M059J (cell line): ENCODE measurements at regions not wholly inside any gene's neighbourhood (a gene's known extent, or its start where the extent isn't known, plus 50 kb on each side); places are given as distances from the start of the nearest gene placed in this dataset.

Experiments
- DNase-seq: peaks from one replicate; pipeline ENCODE4 v3.0.0-alpha.2; 2012; ENCODE audit warnings: low read depth

DNA sequence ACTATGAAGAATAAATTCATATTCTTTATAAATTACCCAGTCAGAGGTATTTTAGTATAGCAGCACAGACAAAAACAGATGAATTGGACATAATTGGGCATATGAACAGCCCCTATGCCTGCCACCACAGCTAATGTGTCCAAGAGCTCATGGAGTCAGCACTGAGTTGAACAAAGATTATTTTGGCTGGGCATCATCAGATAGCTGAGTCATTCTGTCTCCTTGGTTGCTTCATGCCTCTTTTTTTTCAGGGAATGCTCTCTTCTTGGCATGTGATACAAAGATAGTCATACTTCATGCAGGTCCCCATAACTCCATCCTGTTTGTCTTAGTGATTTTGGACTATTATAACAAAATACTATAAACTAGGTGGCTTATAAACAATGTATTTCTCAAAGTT is 275.6 kb downstream of the TENT5A start:
- DNase-seq = peak; percentile 64

DNA sequence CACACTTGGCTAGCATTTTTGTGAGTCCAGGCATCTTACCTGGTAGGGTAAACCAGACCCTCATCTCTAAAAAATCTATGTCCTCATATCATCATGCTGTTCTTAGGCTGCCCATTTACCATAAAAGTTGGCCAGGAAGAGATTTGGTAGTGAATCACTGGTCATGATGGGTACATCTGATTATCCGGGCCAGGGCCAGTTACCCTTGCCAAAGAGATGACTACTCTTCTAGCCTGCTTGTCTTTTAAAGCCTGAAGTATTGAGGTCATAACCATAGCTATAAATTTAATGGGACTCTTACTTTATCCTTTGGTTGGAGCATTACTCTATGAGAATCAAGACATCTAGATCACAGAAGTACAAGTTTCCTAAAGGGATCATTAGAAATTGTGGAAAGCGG is 276.8 kb downstream of the TENT5A start:
- DNase-seq = peak; percentile 45

DNA sequence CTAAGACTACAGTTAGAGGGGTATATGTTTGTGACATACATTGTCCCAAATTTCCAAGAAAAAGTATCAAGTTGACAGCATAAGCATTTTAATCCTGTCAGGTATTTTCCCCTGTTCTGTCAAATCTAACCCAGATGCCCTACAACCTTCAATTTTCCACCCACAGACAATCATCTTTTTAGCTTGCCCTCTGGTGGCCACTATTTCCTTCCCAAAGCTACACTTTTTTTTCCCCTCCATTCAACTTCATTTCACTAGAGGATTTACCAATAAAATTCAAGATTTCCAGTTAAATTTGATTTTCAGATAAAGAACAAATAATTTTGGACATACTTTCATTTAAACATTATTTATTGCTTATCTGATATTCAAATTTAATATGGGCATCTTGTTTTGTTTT is 286.6 kb downstream of the TENT5A start:
- DNase-seq = peak; percentile 44

DNA sequence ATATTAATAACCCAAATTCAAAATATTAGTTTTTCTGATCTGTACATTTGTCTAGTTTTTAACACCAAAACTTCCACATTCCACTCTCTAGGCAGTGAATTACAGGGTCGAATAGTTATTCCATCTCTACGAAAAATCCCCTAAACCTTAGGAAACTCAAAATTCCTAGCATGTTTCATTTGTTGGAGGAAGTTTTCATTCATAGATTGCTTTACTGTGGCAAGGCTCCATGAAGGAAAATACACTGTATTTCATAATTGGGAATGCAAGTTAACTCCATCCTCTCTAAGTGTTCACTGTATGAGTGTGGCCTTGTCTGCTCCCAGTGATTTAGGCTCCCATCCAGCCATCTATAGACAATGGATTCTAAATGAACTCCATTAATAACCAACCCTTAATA is 296.1 kb downstream of the TENT5A start:
- DNase-seq = no peak

DNA sequence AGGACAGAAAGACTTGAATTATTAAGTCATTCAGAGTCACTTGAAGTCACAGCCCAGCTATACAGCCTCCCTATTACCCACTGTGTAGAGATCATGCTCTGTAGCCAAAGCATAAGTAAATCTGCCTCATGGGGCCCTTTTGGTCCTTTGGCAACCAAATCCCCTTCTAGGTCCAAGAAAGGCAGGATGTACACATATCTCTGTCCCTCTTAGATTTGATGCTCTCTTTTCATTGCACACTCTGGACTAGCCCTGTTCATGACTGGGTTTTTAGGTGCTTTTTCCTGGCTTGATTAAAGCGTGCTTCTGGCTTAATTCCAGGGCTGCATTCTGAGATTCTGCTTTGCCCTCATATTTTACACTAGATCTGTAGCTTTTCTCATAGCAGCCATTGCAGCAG is 296.8 kb downstream of the TENT5A start:
- DNase-seq = no peak

DNA sequence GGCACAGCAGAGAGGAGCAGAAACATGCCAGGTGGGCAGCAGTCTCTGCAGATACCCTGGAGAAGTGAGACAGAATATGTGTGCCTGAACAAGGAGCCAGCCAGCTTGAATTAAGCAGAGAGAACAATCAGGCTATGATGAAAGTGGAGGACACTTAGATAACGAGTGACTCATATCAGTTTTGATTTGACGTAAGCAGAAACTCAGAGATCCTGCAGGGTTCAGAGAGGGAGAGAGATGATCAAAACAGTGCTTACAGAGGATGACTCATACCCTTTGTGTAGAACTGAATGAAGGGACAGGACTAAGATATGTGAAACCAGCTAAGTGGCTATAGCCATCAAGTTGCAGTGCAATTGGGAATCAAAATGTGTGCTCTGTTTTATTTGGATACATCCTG is 300.7 kb downstream of the TENT5A start:
- DNase-seq = peak; percentile 98

DNA sequence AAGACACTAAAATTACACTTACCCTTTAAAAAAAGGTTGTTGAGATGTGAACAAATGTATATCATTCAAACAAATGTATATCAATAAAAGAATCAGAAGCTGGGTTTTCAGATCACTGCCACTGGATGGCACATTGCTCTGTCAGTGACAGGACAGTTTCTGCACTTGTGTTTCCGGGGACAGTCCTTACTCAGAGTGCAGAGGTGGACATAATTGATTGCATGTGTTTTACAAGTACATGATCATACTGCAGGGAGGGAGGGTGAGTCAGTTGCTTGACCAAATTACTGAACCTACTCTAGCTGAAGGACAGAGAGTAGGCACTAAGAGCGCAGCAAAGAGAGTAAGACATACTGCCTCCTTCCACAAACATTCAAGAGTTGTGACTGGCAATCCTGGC is 302.3 kb downstream of the TENT5A start:
- peak; percentile 65 for DNase-seq

DNA sequence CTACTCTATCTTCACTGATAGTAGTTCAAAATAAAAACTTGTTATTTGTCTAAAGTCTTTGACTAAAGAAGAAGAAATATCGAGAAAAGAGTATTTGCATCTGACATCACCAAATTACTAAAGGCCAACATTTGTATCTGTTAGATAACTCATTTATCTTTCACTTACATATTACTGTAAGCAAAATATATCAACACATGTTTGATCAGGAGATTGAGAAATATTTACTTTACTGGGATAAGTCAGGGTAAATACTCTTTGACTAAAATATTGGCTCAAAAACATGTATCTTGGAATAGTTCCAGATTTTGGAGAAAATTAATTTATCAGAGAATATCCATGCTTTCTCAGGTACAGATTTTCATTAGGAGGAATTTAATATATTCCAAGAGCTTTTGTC is 306.0 kb downstream of the TENT5A start:
- no peak for DNase-seq

DNA sequence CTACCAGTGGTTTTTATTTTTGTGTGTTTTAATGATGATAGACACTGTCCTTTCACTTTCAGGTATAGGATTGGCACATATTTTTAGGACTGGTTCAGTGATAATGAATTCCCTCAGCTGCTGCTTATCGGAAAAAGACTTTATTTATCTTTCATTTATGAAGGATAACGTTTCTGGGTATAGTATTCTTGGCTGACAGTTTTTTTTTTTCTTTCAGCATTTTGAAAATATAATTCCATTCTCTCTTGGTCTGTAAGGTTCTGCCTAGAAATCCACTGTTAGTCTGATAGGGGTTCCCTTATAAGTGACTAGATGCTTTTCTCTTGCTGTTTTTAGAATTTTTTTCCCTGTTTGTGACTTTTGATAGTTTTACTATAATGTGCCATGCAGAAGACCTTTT is 313.1 kb downstream of the TENT5A start:
- DNase-seq = no peak

DNA sequence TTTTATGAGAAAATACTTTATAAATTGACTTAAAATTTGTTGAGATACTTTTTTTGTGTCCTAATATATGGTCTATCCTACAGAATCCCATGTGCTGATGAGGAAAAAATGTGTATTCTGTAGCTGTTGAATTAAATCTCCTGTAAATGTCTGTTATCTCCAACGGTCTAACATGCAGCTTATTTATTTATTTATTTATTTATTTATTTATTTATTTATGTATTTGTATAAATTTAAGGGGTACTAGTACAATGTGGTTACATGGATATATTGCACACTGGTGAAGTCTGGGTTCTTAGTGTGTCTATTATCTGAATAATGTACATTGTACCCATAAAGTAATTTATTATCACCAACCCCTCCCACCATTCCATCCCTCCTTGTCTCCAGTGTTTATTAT is 315.5 kb downstream of the TENT5A start:
- DNase-seq = no peak

DNA sequence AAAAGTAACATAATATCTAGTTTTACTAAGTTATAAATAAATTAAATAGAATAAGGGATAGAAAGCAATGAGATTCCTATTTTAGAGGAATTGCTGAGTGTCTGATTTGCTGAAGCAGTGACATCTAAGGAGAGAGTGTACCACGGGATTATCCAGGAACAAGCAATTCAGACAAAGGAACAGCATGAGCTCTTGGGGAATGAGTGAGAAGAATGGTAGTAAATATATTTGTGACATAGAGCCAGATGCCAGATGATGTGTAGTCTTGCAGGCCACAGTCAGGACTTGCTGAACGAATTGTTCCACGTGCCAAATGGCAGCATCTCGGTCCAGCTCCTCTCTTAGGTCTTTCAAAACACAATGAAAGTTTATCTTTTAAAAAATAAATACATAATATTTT is 339.2 kb downstream of the TENT5A start:
- no peak for DNase-seq

DNA sequence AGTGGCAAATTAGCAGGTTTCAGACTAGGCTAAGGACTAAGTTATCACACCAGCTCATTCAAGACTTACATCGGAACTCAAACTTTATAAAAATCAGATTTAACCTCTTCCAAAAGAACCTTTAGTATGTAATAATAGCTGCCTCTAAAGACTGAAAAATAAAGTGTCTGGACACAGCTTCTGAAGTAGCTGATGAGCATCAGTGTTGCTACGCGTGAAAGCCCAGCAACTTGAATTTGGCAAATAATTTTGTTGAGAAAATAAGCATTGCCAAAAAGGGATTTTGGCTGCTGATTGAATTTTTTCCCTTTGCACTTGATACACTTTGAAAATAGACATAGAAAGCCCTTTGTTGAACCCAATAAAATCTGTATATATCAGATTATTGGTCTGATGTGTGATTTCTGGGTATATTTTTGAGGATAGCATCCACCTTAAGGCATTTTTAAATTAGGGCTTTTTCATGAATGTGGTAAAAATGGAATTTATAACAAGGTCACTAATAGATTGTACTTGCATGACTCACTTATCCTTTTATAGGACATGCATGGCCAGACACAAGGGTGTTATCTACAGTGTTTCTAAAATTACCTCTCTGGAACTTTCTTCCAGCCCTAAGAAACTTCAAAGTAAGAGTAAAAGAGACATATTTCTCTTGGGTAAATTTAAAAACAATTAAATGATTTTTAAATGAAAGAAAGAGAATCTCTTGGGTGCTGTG is 350.4 kb downstream of the TENT5A start:
- peak; percentile 87 for DNase-seq

DNA sequence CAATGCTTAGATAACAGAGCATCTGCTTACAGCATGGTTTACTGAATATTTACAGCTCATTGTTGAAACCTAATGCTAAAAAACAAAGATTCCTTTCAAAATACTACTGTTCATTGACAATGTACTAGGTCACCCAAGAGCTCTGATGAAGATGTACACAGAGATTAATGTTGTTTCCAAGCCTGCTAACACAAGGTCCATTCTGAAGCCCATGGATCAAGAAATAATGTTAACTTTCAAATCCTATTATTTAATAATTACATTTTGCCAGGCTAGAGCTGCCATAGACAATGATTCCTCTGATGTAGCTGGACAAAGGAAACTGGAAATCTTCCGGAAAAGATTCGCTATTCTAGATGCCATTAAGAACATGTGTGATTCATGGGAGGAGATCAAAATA is 355.6 kb downstream of the TENT5A start:
- no peak for DNase-seq

DNA sequence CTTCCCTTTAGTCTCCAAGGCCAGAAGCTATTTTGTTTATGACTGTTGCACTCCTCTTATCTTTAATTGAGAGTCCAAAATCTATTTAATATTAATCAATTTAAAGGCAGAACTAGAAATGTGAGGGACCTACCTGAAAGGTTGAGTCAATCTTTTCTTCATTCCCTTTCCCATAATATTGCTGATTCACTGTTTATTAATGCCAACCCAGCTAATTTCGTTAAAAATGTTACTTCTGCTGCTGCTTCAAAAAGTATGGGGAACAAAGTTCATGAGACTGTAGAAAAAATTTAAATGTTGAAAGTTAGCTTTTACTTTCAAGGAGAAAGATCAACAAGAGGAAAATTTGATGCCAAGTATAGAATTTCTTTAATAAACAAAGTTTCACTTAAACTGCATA is 365.3 kb downstream of the TENT5A start:
- no peak for DNase-seq

DNA sequence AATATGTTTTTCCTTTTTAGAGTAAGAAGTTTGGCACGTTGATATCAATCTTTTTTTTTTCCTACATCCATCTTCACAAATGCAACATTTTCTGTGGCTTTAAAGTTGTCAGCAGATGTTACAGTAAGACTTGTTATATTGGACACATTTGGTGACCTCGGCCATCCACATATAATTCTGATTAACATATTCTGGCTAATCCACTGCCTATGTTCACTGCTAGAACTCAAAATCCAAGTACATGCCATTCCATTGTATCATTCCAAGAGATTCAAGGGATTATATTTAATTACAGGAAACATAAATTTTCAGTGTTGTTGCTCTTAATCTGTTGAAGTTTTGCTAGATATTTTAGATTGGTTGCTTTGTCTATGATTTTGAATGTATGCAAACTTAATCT is 367.6 kb downstream of the TENT5A start:
- peak; percentile 8 for DNase-seq

DNA sequence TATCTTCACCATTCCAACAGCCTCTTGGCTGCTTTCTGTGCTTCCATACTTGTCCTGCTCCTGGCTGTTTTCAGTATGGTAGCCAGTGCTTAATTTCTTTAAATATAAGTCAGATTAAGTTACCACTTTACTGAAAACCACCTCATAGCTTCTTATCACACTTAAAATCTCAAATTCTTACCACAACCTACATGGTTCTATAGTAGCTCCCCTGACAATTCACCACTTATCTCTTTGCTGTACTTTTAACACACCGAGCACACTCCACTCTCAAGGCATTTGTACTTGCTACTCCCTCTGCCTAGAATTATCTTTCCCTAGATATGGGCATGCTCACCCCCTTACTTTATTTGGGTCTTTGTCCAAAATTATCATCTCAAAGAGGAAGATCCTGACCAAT is 369.0 kb downstream of the TENT5A start:
- DNase-seq = no peak

DNA sequence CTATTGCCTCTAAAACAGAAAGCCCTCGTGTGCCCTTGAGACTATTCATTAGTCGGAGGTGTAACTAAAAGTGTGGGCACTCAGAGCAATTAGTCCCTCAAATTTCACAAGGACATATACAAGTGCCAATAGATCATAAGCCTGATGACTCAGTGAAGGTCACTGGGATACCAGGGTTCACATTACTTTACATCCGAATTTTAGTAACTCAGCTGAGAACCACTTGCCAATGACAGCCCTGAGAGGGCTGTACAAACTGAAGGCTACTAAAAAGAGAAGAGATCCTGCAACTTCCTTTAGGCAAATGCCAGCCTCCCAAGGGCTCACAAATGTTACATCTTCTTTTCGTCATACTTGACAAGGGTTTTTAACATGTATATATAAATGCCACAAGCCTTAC is 369.6 kb downstream of the TENT5A start:
- DNase-seq = no peak

DNA sequence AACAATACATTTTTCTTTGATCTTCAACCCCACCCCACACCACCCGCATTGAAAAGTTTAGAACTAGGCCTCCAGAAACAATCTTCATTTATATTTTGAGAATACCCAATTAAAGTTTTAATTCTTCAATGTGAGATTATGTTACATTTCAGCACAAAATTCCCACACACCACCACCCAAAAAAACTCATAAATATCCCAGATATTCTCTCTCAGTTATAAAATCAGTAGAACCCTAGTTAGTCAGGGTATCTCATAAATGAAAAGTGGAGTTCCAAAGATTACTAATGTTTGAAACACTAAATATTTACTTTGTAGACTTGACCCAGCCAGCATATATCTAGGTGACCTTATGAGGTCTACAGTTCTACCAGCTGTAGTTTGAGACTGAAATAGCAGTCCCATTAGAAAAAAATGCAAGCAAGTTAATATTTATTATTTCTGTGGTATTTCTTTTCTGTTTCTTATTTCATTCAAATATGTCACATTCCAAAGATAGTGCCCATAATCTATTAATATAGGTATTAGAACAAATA is 371.0 kb downstream of the TENT5A start:
- no peak for DNase-seq

DNA sequence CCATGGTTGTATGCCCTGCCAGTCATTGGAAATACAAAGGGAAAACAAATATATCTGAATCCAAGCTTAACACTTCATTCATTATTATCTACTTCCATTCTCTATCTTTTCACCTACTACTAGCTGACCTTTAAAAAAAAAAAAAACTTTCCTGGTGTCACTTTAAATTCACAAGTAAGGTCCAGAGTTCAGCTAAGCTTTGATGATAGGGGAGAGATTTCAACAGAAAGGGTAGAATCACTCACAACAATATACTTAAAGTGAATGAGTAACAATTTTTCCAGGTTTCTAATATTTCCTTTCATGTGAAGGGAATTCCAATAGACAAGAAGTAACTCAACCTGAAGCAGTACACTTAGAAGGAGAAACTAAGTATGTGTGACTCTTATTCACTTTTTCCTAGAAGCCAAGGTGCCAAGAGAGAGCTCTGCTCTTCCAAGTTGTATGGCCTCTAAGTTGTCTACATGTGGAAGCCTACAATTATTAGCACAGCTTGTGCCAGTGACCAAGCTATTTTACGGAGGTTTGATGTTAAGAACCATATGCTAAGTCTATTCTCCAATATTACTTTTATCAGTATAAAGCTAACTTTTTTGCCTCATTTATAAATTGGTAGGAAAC is 371.7 kb downstream of the TENT5A start:
- no peak for DNase-seq

DNA sequence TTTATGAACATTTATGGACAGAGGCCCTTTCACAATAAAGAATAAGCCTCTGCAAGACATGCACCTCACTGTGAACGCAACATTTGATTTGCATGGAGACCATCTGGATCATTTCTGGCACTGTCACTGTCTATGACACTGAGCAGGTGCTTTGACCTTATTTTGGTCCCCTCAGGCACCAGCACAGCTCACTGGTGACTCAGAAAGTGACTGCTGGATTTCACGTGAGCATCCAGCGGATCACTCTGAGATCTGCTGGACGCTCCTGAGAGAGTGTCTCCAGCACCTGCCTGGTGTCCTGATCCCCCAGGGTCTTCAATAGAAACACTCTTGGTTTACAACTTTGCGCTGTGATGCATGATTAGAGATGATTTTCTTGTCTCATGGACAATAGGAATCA is 375.7 kb downstream of the TENT5A start:
- no peak for DNase-seq

DNA sequence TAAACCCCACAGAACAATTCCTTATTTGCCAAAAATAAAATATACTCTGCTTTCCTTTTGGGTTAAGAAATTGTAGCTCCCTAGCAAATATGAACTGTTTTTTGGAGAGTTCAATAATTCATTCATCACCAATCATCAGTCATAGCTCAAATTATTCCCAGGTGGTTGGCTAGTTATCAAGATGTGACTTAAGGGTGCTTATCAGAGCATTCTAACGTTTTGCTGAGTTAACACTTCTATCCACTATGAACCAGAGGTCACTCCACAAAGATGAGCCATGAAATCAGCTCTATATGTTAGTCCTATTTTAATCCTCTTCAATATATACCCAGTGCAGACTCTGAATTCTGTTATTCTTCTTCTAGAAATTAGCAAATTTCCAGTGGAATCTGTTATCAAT is 379.1 kb downstream of the TENT5A start:
- no peak for DNase-seq

DNA sequence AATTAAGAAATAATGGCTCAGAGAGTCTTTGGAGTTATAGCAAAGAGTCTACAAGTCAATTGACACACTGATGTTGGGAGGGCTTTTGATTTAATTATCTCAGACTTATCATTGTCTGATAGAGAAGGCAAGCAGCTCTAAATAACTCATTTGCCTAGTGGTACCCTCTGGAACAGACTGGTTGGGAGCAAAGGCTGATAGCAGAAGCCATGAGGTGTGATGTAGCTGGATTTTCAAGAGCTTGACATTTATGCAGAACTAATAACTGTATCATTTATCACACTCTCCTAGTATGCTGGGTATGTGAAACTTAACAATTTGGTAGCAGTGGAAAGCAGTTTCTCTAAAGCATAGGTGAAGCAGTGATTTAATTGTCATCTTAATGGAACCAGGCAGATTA is 380.6 kb downstream of the TENT5A start:
- DNase-seq = no peak

DNA sequence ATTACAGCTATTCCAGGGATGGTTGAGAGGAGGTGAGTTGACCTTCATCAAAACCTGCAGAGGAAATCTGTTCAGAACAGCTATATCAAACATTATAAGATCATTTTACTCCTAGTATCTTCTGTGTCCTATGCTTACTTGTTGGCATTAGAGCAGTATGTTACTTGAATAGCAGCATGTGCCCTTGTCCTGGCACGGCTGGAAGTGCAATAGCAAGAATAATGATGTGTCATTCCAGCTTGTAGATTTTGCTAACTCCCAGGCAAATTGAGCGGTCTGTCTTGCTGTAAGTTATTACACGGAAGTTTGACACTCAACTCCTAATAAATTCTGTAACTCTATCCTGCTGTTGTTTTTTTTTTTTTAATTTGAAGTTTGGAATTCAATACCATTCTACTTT is 385.5 kb downstream of the TENT5A start:
- peak; percentile 12 for DNase-seq

DNA sequence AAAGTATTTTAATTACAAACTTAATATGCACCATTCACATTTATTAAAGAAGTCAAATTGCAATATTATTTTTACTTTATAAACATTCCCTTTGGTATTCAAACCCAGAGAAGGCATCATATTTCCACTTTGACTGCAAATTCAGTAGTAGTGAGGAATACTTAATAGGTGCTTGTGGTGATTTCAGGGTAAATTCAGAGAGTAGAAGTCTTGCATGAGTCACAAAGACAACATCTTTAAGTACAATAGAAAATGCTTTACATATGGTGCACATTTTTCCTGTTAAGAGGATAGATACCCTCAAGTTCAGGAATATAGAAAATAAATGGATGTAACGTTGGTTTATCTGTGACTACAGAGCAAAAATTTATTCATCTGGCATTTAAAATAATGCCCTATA is 390.2 kb downstream of the TENT5A start:
- DNase-seq = peak; percentile 61
